ENCODE measurements at regions not wholly inside any gene's neighbourhood (a gene's known extent, or its start where the extent isn't known, plus 50 kb on each side); places are given as distances from the start of the nearest gene placed in this dataset.

DNA sequence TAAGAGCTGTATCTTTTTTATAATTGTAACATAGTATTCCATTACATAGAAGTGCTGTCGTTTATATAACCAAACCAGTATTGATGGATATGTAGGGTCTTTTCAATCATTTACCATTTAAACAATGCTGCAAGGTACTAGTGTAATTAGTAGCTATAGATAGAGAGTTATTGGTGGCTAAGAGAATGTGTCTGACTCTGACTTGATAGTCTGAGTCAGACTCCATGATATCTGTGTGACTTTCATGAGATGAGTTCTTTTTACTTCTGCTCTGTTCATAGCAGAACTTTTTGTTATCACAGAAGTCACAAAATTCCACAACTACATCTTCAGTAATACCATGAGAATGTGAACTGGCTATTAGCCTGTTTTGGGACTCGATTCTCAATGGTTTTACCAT, 150.6 kb downstream of the FHIP1A start:
- no peaks in the 10 kb centered on the region for H3K4me1 ChIP-seq (ENCODE audit: control insufficient read depth in 2 of 2, insufficient read depth in 1 of 2, low read depth in 1 of 2, low read length in 2 of 2)
- H3K9me3 ChIP-seq (replicated peaks in 1 of 2; ENCODE audit: control insufficient read depth in 2 of 2, insufficient read depth in 1 of 2, low read depth in 1 of 2, low read length in 2 of 2): no peaks in the 10 kb centered on the region
- H2AK5ac ChIP-seq (ENCODE audit: low read depth, low read length): no peak overlapping the region
- H3K4me3 ChIP-seq (ENCODE audit: low read length in 2 of 2): no peak overlapping the region
- no peak overlapping the region for H2BK12ac ChIP-seq (ENCODE audit: low read length)
- no peaks in the 10 kb centered on the region for H3K36me3 ChIP-seq (replicated peaks in 1 of 2; ENCODE audit: control insufficient read depth in 2 of 2, insufficient read depth in 2 of 2, low read length in 2 of 2)
- H3K14ac ChIP-seq (ENCODE audit: low read length): no peak overlapping the region
- no peak overlapping the region for H4K8ac ChIP-seq (ENCODE audit: low read depth, low read length)
- no peak overlapping the region for H3K4ac ChIP-seq (ENCODE audit: low read length)
- H3K9ac ChIP-seq (ENCODE audit: low read depth, low read length, poor library complexity): no peak overlapping the region
- H2AFZ ChIP-seq (ENCODE audit: low read length): no peak overlapping the region
- H3K4me2 ChIP-seq (ENCODE audit: insufficient read depth, low read length, poor library complexity, severe bottlenecking): no peak overlapping the region
- H3K79me1 ChIP-seq (ENCODE audit: low read depth, low read length): no peaks in the 10 kb centered on the region
- no peak overlapping the region for H3K18ac ChIP-seq (ENCODE audit: low read length)
- no CpG with 5 or more reads among the region's 2 CpGs for WGBS, 2 donors (ENCODE audit: extremely low coverage in 2 of 2, insufficient read length in 2 of 2, insufficient replicate concordance in 1 of 2)
- no peak overlapping the region for H2BK120ac ChIP-seq (ENCODE audit: low read depth, low read length)
- DNase-seq (ENCODE audit: low spot score): no peak
- H3K27ac ChIP-seq (replicated peaks; ENCODE audit: low read length): no peak overlapping the region
- no peak overlapping the region for H2BK5ac ChIP-seq (ENCODE audit: low read length)
- H4K91ac ChIP-seq (ENCODE audit: low read depth, low read length, poor library complexity): no peak overlapping the region
- no peak overlapping the region for H2BK15ac ChIP-seq (ENCODE audit: low read length)
- H3K23ac ChIP-seq (ENCODE audit: low read depth, low read length, poor library complexity): no peak overlapping the region
- peaks cover 0 to 5% (median 0%) of the 10 kb centered on the region in 3 experiments for H3K27me3 ChIP-seq (ENCODE audit: control insufficient read depth in 3 of 3, insufficient read depth in 3 of 3, low read depth in 1 of 3, low read length in 3 of 3)

DNA sequence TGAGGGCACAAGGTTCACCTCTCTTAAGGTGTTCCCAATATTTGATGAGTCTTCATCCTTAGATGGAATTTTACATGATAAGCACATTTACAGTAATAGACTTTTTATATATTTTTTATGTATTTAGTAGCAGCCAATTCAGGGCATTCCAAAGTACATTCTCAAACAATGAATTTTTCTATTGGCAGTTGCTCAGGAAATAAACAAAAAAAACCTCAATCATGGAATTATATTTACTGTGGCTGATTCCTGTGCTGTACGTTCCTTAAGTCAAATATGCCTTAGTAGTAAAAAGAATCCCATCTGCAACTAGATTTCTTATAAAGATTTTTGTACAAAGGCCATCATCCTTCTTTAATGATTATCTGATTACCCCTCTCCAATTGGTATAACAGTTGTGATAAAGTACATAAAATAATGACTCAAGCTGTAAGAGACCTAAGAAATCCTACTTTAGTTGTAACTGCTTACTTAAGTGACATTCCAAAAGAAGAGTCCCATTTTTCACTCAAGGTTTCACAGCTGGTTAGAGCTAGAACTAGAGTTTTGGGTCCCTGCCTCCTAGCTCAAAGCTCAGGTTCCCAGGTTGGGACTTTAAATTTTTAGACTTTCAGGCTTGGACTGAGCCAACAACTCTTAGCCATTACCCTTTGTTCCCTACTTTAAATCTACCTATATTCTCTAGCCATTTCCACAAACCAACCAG, 152.7 kb downstream of the FHIP1A start:
- WGBS, 2 donors (ENCODE audit: extremely low coverage in 2 of 2, insufficient read length in 2 of 2, insufficient replicate concordance in 1 of 2): no CpG with 5 or more reads among the region's 1 CpG
- H3K4me1 ChIP-seq (ENCODE audit: control insufficient read depth in 2 of 2, insufficient read depth in 1 of 2, low read depth in 1 of 2, low read length in 2 of 2): no peaks in the 10 kb centered on the region
- H2BK120ac ChIP-seq (ENCODE audit: low read depth, low read length): no peak overlapping the region
- no peak overlapping the region for H3K14ac ChIP-seq (ENCODE audit: low read length)
- H2AK5ac ChIP-seq (ENCODE audit: low read depth, low read length): no peak overlapping the region
- H3K27ac ChIP-seq (replicated peaks; ENCODE audit: low read length): no peak overlapping the region
- H3K18ac ChIP-seq (ENCODE audit: low read length): no peak overlapping the region
- no peaks in the 10 kb centered on the region for H3K36me3 ChIP-seq (replicated peaks in 1 of 2; ENCODE audit: control insufficient read depth in 2 of 2, insufficient read depth in 2 of 2, low read length in 2 of 2)
- no peak overlapping the region for H3K4ac ChIP-seq (ENCODE audit: low read length)
- DNase-seq (ENCODE audit: low spot score): no peak
- no peak overlapping the region for H3K4me2 ChIP-seq (ENCODE audit: insufficient read depth, low read length, poor library complexity, severe bottlenecking)
- no peak overlapping the region for H4K8ac ChIP-seq (ENCODE audit: low read depth, low read length)
- H2BK5ac ChIP-seq (ENCODE audit: low read length): no peak overlapping the region
- no peak overlapping the region for H2BK12ac ChIP-seq (ENCODE audit: low read length)
- no peak overlapping the region for H2BK15ac ChIP-seq (ENCODE audit: low read length)
- H3K9ac ChIP-seq (ENCODE audit: low read depth, low read length, poor library complexity): no peak overlapping the region
- no peak overlapping the region for H3K4me3 ChIP-seq (ENCODE audit: low read length in 2 of 2)
- H4K91ac ChIP-seq (ENCODE audit: low read depth, low read length, poor library complexity): no peak overlapping the region
- H3K79me1 ChIP-seq (ENCODE audit: low read depth, low read length): no peaks in the 10 kb centered on the region
- H3K9me3 ChIP-seq (replicated peaks in 1 of 2; ENCODE audit: control insufficient read depth in 2 of 2, insufficient read depth in 1 of 2, low read depth in 1 of 2, low read length in 2 of 2): no peaks in the 10 kb centered on the region
- H2AFZ ChIP-seq (ENCODE audit: low read length): no peak overlapping the region
- peaks cover 0 to 5% (median 0%) of the 10 kb centered on the region in 3 experiments for H3K27me3 ChIP-seq (ENCODE audit: control insufficient read depth in 3 of 3, insufficient read depth in 3 of 3, low read depth in 1 of 3, low read length in 3 of 3)
- H3K23ac ChIP-seq (ENCODE audit: low read depth, low read length, poor library complexity): no peak overlapping the region

DNA sequence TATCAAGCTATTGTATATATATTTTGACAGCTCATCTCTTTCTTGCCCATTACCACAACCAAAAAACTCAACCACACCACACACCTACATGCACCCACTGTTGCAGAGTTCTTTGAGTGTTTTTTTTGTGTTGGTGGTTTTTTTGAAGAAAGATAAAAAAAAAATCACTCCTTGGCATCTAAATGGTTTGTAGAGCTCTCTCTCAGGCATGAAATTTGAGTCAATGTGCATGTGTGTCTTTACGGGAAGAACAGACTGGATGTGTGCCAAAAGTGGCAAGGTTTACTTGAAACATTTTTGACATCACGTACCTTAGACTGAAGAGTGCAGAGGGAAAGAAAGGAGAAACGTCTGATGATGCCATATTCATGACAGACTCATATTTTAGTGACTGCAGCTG, 154.2 kb downstream of the FHIP1A start:
- Histone ChIP-seq H3K14ac (ENCODE audit: low read length) (no peak overlapping the region), H3K4me2 (ENCODE audit: insufficient read depth, low read length, poor library complexity, severe bottlenecking) (no peak overlapping the region), H3K27ac (replicated peaks; ENCODE audit: low read length) (no peak overlapping the region), H3K9ac (ENCODE audit: low read depth, low read length, poor library complexity) (no peak overlapping the region), H3K79me1 (ENCODE audit: low read depth, low read length) (no peaks in the 10 kb centered on the region), H4K8ac (ENCODE audit: low read depth, low read length) (no peak overlapping the region), H3K4ac (ENCODE audit: low read length) (no peak overlapping the region), H3K18ac (ENCODE audit: low read length) (no peak overlapping the region), H3K23ac (ENCODE audit: low read depth, low read length, poor library complexity) (no peak overlapping the region), H2AK5ac (ENCODE audit: low read depth, low read length) (no peak overlapping the region), H2BK12ac (ENCODE audit: low read length) (no peak overlapping the region), H4K91ac (ENCODE audit: low read depth, low read length, poor library complexity) (no peak overlapping the region), H2BK120ac (ENCODE audit: low read depth, low read length) (no peak overlapping the region), H3K9me3 (replicated peaks in 1 of 2; ENCODE audit: control insufficient read depth in 2 of 2, insufficient read depth in 1 of 2, low read depth in 1 of 2, low read length in 2 of 2) (no peaks in the 10 kb centered on the region), H3K4me3 (ENCODE audit: low read length in 2 of 2) (no peak overlapping the region), H2AFZ (ENCODE audit: low read length) (no peak overlapping the region), H2BK15ac (ENCODE audit: low read length) (no peak overlapping the region), H2BK5ac (ENCODE audit: low read length) (no peak overlapping the region), H3K27me3 (ENCODE audit: control insufficient read depth in 3 of 3, insufficient read depth in 3 of 3, low read depth in 1 of 3, low read length in 3 of 3) (peaks cover 0 to 5% (median 0%) of the 10 kb centered on the region in 3 experiments), H3K36me3 (replicated peaks in 1 of 2; ENCODE audit: control insufficient read depth in 2 of 2, insufficient read depth in 2 of 2, low read length in 2 of 2) (no peaks in the 10 kb centered on the region), H3K4me1 (ENCODE audit: control insufficient read depth in 2 of 2, insufficient read depth in 1 of 2, low read depth in 1 of 2, low read length in 2 of 2) (no peaks in the 10 kb centered on the region)
- no peak for DNase-seq (ENCODE audit: low spot score)
- WGBS, 2 donors (ENCODE audit: extremely low coverage in 2 of 2, insufficient read length in 2 of 2, insufficient replicate concordance in 1 of 2): no CpG with 5 or more reads among the region's 3 CpGs

DNA sequence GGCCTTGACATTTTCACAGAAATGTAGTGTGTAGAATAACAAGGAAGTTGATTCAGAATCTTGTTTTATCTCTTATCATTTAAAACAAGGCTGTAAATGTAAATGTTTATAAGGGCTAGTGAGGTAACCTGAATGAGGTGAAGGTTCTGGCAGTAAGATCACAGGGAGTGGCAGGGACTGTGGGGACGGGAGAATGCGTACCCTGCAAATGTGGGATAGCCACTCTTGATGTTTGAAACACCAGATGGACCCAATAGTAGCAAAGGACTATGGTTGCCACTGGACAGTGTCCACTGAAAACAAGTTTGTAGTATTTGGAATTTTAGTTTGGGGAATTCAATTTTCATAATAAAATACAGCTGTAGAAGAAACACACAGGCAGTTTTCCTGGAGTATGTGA, 155.3 kb downstream of the FHIP1A start:
- H2AFZ ChIP-seq (ENCODE audit: low read length): no peak overlapping the region
- no peak overlapping the region for H2BK120ac ChIP-seq (ENCODE audit: low read depth, low read length)
- no peak overlapping the region for H3K4me2 ChIP-seq (ENCODE audit: insufficient read depth, low read length, poor library complexity, severe bottlenecking)
- H3K27me3 ChIP-seq (ENCODE audit: control insufficient read depth in 3 of 3, insufficient read depth in 3 of 3, low read depth in 1 of 3, low read length in 3 of 3): peaks cover 0 to 5% (median 0%) of the 10 kb centered on the region in 3 experiments
- H2AK5ac ChIP-seq (ENCODE audit: low read depth, low read length): no peak overlapping the region
- H2BK12ac ChIP-seq (ENCODE audit: low read length): no peak overlapping the region
- no peak overlapping the region for H3K4ac ChIP-seq (ENCODE audit: low read length)
- no peaks in the 10 kb centered on the region for H3K79me1 ChIP-seq (ENCODE audit: low read depth, low read length)
- H4K91ac ChIP-seq (ENCODE audit: low read depth, low read length, poor library complexity): no peak overlapping the region
- H4K8ac ChIP-seq (ENCODE audit: low read depth, low read length): no peak overlapping the region
- H3K4me3 ChIP-seq (ENCODE audit: low read length in 2 of 2): no peak overlapping the region
- no peak for DNase-seq (ENCODE audit: low spot score)
- H3K9me3 ChIP-seq (replicated peaks in 1 of 2; ENCODE audit: control insufficient read depth in 2 of 2, insufficient read depth in 1 of 2, low read depth in 1 of 2, low read length in 2 of 2): no peaks in the 10 kb centered on the region
- H3K9ac ChIP-seq (ENCODE audit: low read depth, low read length, poor library complexity): no peak overlapping the region
- no peak overlapping the region for H2BK5ac ChIP-seq (ENCODE audit: low read length)
- no peak overlapping the region for H3K27ac ChIP-seq (replicated peaks; ENCODE audit: low read length)
- no peaks in the 10 kb centered on the region for H3K36me3 ChIP-seq (replicated peaks in 1 of 2; ENCODE audit: control insufficient read depth in 2 of 2, insufficient read depth in 2 of 2, low read length in 2 of 2)
- no peaks in the 10 kb centered on the region for H3K4me1 ChIP-seq (ENCODE audit: control insufficient read depth in 2 of 2, insufficient read depth in 1 of 2, low read depth in 1 of 2, low read length in 2 of 2)
- H3K18ac ChIP-seq (ENCODE audit: low read length): no peak overlapping the region
- H3K23ac ChIP-seq (ENCODE audit: low read depth, low read length, poor library complexity): no peak overlapping the region
- no peak overlapping the region for H2BK15ac ChIP-seq (ENCODE audit: low read length)
- H3K14ac ChIP-seq (ENCODE audit: low read length): no peak overlapping the region
- no CpG with 5 or more reads among the region's 2 CpGs for WGBS, 2 donors (ENCODE audit: extremely low coverage in 2 of 2, insufficient read length in 2 of 2, insufficient replicate concordance in 1 of 2)
